GM19397 (cell line): ENCODE measurements at regions not wholly inside any gene's neighbourhood (a gene's known extent, or its start where the extent isn't known, plus 50 kb on each side); places are given as distances from the start of the nearest gene placed in this dataset.
A peak's percentile ranks its signal among the peaks of the same experiment; 100 is the strongest.

ENCODE experiments used
- ATAC-seq: cut with Tn5 transposase; IDR thresholded peaks from one replicate; pipeline ENCODE4 v1.9.1; 2021; ENCODE audit warnings: mild to moderate bottlenecking, moderate library complexity; ENCODE audit not compliant: unreplicated experiment

- ATAC-seq = no peak
Observed at GRCh38 chr4:184941671-184942418, 76.4 kb upstream of the HELT start.

GRCh38 chr4:184942444-184943425 is 75.6 kb upstream of the HELT start:
- no peak for ATAC-seq

- no peak for ATAC-seq
Observed at GRCh38 chr4:184949020-184949419, 69.3 kb upstream of the HELT start.

- ATAC-seq = no peak
Observed at GRCh38 chr4:184950117-184950830, 68.0 kb upstream of the HELT start.

- ATAC-seq = no peak
Observed at GRCh38 chr4:184950926-184951325, 67.4 kb upstream of the HELT start.

- no peak for ATAC-seq
Observed at GRCh38 chr4:184951668-184952160, 66.6 kb upstream of the HELT start.

- no peak for ATAC-seq
Observed at GRCh38 chr4:184952522-184952921, 65.8 kb upstream of the HELT start.

- no peak for ATAC-seq
Observed at GRCh38 chr4:184953421-184953945, 64.8 kb upstream of the HELT start.

- no peak for ATAC-seq
Observed at GRCh38 chr4:184953971-184954370, 64.3 kb upstream of the HELT start.

- no peak for ATAC-seq
Observed at GRCh38 chr4:184954482-184954881, 63.8 kb upstream of the HELT start.

- no peak for ATAC-seq
Observed at GRCh38 chr4:184955116-184955515, 63.2 kb upstream of the HELT start.

GRCh38 chr4:184955636-184956035 is 62.7 kb upstream of the HELT start:
- peak; percentile 78 for ATAC-seq

GRCh38 chr4:184957446-184958115 is 60.7 kb upstream of the HELT start:
- ATAC-seq = no peak

- no peak for ATAC-seq
Observed at GRCh38 chr4:184958127-184958922, 60.0 kb upstream of the HELT start.

GRCh38 chr4:184958923-184959210 is 59.4 kb upstream of the HELT start:
- ATAC-seq = no peak

GRCh38 chr4:184959309-184959708 is 59.0 kb upstream of the HELT start:
- ATAC-seq = no peak

GRCh38 chr4:184959786-184960185 is 58.5 kb upstream of the HELT start:
- no peak for ATAC-seq

GRCh38 chr4:184960505-184960971 is 57.8 kb upstream of the HELT start:
- no peak for ATAC-seq

GRCh38 chr4:184961660-184962059 is 56.6 kb upstream of the HELT start:
- no peak for ATAC-seq
